GM18507 (cell line): ENCODE measurements at regions not wholly inside any gene's neighbourhood (a gene's known extent, or its start where the extent isn't known, plus 50 kb on each side); places are given as distances from the start of the nearest gene placed in this dataset.

ENCODE experiments used
- DNase-seq: peaks from one replicate; pipeline ENCODE4 v3.0.0; 2011; ENCODE audit warnings: low read depth; ENCODE audit not compliant: insufficient read length; ENCODE audit errors: extremely low spot score
- FAIRE-seq: peaks from 2 replicates; lab custom pipeline; 2011; peaks lifted over from hg19 to GRCh38; lab: Jason Lieb, UNC

DNA sequence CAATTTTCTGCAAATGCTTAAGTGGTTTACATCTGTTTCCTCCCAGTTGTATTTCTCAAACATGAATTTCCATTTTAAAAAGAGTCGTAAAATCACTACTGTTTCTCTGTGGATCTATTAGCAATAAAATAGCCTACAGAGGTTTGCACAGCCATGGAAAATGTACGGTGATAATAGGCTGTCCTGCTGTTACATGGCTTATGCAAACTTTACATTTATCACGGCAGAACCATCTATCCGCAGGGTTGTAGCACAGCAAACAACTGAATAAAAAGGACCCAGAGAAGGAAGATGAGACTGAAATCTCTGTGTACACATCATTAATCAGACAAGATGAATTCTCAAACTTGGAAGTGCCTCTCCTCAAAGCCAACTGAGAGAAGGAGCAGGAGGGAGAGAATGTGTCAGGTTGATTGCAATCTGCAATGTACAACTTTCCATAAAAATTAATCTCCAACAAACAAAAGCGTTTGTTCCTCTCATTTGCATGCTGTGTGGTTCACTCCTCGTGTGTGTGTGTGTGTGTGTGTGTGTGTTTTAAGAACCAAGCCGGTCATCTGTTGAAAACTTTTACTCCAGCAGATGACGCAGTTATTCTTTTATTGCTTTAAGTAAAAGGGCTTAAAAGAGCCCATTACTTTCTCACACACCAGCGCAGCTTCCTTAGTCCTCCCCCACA, 279.3 kb downstream of the SKAP2 start:
- DNase-seq, result no peak
- FAIRE-seq, result no peak

DNA sequence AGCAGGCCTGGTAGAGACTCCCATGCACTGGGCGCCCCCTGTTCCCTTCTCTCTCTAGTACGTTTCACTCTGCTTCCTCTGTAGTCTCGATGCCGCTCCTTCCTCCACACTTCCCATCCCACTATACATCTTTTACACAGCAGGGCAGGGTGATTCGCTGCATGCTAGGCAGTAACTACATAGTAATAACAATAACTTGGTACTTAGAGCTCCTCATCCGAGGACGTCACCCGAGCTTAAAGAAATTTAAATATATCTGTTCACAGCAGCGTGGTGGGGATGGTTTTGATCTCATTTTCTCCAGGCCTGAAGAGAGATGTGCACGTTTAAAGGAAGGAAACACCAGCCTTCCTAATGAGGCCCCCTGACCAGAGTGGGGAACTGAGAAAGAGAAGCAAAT, 276.9 kb downstream of the SKAP2 start:
- DNase-seq, result no peak
- no peak for FAIRE-seq

DNA sequence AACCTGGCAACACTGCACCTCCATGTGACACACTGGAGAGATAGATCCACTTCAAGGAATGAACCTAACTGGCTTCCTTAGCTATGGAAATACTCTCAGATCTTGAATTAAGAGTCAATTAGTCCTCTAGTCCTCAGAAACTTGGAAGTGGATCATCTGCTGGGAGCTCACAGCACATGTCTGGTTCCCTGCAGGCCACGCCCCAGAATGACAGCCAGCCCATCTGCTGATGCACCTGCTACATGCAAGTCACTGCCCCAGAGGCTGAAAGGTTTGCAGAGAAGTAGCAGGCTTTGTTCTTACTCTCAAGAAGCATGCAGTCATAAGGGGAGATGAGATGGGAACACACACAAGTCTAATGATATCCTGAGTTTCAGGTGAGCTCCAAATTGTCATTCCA, 275.9 kb downstream of the SKAP2 start:
- DNase-seq (no peak), FAIRE-seq (no peak)

DNA sequence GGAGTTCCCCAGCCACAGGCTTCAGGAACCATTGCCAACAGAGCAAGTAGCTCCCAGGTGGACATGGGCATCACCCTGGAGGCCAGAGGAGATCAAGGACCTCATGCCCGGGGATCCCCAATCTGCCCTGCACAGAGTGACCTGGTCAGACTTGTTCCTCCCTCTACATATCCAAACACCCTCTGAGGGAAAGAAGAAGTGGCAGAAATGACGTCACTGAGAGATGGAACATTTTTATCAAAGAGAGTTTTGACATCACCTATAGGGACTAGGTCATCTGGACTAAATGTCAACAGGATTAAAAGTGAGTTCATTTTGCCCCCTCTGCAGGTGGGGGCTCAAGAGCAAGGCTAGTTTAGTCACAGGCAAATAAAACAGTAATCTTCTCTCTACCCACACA, 273.7 kb downstream of the SKAP2 start:
- DNase-seq (no peak), FAIRE-seq (no peak)

DNA sequence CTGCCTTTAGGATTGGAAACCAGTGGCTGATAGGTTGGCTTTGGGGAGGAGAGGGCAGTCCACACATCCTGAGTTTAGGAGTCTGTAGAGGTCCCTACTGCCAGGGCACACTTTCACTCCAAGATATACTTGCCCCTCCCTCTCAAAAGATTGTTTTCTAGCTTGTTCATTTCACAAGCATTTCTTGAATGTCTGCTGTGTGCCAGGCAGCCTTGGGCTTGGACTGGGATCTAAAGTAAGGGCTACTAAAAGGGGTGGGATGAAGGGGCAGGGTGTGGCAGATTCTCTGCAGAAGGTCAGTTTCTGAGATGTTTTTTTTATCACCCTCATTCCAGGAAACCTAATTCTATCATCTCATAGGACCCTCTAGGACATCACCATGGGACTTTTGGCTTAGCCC, 272.4 kb downstream of the SKAP2 start:
- DNase-seq, result no peak
- no peak for FAIRE-seq

DNA sequence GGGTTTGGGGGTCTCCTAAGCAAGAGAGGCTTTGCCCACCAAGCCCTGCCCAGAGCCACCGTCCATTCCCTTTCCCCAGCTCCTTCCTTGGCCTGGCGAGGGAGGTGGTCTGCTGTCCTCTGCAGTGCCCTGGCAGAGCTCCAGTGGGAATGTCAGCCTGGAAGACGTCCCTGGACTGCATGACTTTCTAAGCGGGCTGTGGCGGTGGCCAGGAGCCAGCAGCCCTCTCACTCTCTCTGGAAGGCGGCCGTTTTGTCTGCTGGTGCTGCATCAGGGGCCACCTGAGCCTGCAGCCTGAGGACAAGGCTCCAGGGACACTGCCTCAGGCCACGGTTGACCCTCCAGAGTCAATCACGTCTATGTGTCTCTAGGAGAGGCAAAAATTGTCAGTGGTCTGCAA, 271.0 kb downstream of the SKAP2 start:
- no peak for FAIRE-seq
- no peak for DNase-seq

DNA sequence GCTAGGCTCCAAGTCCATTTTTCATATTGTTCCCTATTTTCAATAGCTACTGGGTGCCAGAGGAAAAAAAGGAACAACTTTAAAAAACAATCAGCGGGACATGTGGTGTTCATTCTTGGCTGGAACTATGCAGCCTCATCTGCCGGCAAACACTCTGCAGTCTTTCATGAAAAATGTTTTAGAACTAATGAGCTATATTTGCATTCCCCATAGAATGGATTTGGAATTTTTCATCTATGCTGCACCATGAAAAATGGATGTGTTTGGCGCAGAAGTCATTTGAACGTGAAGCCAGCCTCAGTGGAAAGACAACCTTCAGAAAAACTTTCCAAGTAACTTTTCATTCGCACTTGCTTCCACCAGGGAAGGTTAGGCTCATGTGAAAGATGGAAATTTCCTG, 270.5 kb downstream of the SKAP2 start:
- DNase-seq (no peak), FAIRE-seq (no peak)

DNA sequence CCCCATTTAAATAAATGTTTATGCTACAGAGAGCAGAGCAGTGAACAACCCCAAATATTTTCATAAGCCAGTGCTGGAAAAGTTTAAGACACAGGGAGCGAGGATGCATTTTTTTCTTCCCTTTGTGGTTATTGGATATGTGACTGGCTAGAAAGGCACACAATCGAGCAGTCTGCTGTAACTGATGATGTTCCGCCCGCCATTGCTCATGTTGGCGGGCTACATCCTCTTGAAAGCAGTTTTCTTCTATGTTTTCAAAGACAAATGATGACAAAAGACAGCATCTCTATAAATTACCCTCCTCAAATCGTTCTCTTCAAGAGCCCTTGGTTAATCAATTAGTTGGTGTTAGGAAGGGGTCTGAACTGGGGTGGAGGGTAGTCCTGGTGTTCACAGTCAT, 269.8 kb downstream of the SKAP2 start:
- DNase-seq (no peak), FAIRE-seq (no peak)

DNA sequence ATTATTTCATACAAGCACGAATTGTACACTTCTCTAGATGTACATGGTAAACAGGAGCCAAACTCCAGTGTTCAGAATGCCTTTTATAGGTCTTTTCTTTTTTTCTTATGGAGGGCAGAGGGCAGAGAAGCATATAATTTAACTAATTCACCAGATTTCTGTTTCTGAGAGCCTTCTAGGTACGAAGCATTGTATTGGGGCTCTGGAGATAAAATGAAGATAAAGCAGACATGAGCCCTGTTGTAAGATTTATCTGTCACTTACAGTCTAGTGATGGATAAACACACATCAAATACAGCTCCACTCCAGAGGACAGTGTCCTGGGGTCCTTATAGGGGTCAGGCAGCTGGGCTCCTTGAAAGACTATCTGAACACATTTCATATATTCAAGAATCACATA, 265.5 kb downstream of the SKAP2 start:
- no peak for FAIRE-seq
- DNase-seq, result no peak

DNA sequence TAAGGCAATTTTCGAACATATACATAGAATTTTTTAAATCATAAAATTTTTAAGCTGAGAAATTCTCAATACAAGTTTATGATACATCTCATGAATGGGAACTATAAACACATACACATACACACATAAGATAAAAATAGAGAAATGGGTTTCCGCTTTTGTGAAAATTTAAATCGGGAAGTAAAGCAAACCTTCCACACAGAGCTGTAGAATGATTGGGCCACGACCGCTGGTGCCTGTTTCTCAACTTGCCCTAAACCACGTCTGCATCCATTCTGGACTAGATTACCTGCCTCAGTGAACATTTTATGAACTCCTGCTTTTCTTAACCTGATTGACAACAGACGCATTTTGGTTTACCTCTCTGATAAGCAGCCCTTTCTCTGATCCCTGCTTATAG, 264.4 kb downstream of the SKAP2 start:
- FAIRE-seq, result no peak

DNA sequence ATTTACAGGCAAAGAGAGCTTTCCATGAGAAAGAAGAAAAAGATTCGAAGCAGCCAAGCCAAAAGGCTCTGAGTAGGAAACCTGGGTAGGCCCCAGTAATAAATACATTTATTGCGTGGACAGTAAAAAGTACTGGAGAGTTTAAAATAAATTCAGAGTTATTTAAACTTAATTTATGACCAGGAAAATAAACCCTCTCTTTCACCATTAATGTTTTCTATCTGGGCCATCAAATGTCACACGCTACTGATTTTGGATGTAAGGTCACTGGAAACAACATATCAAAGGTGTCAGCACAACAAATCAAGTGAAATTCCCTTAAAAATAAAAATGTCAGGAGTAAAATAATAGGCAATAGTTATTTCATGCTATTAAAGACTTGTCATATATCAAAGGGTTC, 264.0 kb downstream of the SKAP2 start:
- DNase-seq, result no peak
- FAIRE-seq, result no peak

More for the DNA sequence above, 264.4 kb downstream of the SKAP2 start:
- DNase-seq, result no peak

DNA sequence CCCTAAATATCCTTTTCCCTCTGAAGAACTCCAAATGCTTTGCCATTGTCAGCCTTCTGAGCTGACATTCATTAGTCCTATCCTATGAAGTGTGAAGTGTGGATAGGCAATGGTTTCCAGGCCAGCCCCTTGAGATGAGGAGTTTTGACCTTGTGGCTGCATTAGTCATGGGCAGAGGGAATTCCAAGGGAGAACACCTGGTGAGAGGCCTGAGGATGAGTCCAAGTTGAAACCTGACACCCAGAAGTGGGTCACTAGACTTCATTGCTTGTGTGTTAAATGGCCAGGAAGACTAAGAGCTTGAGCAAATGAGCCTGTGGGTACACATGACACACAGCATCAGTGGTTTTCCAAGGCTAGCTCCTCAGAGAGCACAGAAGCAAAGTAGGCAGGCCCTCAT, 260.8 kb downstream of the SKAP2 start:
- DNase-seq (no peak), FAIRE-seq (no peak)

DNA sequence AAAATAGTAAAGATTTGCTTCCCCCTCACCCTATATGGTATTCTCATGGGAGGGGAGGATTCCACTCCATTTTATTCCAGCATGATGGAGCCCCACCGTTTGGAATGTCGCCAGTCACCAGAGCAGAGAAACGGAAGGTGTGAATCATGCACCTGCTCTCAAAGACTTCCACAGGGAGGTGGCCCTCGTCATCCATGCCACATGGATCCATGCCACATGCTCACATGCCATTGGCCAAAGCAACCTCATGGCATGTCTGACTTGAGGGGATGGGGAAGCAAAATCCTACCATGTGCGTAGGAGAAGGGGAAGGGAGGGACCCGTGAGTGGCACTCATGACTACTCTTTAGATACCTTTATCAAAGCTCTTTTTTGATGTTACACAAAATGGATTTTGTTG, 256.0 kb downstream of the SKAP2 start:
- no peak for FAIRE-seq
- no peak for DNase-seq

DNA sequence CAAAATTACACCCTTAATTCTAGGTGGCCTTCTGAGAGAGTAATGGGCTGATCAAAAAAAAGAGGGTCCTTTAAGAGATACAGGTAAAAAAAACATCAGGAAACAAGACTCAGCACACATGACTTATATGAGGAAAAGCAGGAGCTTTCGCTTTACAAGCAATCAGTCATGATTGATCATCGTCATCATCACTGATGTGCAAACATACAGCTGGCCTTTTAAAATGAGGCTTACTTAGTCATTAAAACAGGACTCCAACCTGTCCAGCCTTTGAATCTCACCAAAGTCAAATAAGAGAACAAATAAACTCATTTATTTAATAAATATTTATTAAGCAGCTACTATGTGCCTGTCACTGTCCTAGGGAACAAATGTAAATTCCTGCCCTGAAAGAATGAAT, 255.3 kb downstream of the SKAP2 start:
- FAIRE-seq, result no peak
- DNase-seq, result no peak

DNA sequence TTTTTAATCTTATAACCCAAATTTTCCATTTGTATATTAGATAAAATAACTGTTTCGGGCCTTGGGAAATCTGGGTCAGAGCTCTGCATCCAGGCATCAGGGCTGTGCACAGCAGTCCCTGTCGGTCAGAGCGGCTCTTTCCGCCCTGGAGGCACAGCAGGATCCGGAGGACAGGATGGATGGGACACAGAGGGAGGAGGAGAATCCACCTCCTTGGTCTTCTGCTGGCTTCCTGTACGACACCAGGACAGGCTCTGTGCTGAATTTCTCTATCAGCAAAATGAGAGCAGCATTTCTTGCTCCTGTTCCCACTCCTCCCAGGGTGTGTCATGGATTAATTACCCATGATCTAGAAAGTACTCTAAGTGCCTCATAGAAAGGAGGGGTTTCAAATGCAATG, 254.9 kb downstream of the SKAP2 start:
- DNase-seq (no peak), FAIRE-seq (no peak)

DNA sequence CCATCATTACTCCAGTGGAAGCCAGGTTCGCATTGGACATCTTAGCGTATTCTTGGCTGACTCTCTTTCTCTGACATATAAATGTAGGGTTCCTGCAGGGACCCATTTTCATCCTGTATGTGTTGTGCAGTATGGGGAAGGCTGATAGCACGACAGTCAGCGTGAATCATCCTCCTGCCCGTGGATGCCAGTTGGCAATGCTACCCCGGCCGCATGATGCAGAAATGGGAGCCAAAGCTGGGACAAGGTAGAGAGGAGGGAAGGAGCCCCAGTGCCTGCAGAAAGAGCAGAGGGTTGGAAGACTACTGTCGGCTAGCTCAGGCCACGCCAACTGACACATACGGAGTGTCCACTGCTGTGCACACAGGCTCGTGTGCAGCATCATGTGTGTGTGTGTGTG, 251.6 kb downstream of the SKAP2 start:
- no peak for DNase-seq
- FAIRE-seq, result no peak

DNA sequence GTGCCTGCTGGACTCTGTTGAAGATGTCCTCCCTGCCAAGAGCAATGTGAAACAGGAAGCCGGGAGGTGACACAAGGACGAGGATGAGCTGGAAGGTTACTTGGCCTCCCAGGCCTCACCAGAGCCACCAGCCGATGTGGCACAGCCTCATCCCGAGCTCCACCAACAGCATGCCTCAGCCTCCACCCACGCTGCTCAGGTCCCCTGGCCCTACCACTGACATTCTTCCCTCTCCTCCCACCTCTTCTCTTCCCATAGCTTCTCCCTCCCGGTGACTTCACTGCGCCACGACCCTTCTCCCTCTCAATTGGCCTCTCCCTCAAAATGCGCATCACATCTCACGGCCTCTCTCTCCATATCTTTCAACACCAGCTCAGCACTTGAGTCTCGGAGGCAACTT, 249.9 kb downstream of the SKAP2 start:
- FAIRE-seq (no peak), DNase-seq (no peak)

DNA sequence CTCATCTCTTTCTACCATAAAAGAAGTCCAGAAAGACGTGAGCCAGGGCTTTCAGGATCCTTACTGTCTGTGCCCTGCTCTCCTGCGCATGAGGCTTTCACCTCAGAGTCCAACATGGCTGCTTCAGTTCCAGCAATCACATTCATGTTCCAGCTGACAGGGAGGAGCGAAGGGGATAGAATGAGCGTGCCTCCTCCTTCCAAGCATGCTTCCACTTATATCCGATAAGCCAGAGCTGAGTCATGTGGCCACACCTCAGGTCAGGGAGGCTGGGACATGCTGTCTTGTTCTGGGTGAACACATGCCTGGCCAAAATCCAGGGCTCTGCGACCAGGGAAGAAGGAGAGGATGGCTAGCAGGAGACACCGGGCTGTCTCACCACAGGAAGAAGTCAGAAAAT, 248.2 kb downstream of the SKAP2 start:
- DNase-seq (no peak), FAIRE-seq (no peak)

DNA sequence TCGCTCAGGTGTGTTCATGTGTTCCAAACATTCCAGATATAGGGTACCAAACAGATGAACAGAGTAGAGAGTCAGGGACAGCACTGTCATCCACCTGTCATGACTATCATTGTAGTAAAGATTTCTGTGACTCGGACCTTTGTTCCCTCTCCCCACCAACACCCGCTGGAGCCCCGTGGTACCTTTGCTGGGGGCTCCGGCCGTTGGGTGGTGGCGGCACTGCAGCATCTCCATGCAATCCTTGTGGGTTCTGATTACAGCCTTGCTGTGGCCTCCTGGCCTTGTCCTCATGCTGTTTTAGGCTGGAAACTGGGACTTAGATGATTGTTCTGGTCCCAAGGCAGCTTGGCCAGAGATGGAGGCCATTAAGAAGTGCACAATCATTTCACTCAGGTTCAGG, 247.3 kb downstream of the SKAP2 start:
- DNase-seq, result no peak
- FAIRE-seq, result no peak
